Stimulated activated CD4-positive, alpha-beta T cell treated with anti-CD3 and anti-CD28 coated beads, Interleukin-4, amount 100 ng/mL, for 24 hours (primary cell): ENCODE measurements at regions not wholly inside any gene's neighbourhood (a gene's known extent, or its start where the extent isn't known, plus 50 kb on each side); places are given as distances from the start of the nearest gene placed in this dataset.

ENCODE experiments used
- DNase-seq: peaks from one replicate; pipeline ENCODE4 v3.0.0-alpha.2; 2020

DNA sequence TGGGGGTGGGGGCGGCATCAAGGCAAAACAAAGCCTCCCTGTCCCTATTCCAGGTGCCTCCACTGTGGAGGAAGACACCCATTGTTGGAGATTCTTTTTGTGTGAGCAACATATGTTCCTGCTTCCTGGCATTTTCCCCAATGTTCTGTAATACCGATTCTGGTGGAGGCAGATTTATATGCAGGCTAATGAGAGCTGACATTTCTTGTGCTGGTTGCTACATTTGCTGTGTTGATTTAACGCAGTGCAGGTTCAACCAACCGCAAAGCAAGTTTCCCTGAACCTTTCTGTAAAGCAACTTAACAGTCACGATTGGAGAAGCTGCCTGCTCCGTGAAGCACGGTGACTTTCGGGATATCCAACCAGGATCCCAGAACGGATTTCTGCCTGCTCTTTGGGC lies 260.5 kb downstream of the CBLN1 start:
- DNase-seq, result no peak

DNA sequence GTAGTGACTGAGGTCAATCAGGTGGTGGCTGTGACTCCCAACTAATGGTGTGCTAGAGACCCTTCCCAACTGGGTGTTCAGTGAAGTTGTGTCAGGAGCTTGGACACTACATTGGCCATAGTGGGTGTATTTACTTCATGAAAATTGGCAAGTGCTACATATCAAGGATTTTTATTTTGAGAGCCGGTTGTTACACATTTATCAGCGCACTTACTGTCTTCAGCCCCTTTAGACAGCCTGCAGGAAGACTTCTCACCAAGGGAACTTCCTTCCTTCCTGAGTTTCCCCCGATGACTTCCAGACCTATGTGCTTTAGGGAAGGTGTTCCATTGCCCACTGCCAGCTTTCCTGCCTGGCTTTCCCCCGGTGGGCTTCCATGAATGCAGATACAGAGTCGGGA lies 261.2 kb downstream of the CBLN1 start:
- DNase-seq, result no peak

DNA sequence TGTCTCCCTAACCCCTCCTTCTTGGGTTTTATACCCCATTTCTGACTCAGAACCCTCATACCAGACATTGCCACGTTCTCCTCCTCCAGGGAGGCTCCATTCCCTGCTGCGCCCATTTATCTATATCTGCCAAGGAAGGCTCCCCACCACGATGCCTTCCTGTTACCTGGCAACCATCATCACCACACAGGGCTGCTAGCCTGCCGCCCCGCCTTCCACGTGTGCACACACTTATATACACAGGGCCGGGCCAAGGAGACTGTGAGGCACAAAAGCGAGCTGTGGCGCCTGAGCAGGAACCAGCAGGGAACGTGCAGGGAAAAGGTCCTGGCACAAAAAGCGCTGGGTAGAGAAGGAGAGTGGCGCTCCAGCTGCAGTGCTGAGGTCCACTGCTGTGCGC lies 261.8 kb downstream of the CBLN1 start:
- no peak for DNase-seq

DNA sequence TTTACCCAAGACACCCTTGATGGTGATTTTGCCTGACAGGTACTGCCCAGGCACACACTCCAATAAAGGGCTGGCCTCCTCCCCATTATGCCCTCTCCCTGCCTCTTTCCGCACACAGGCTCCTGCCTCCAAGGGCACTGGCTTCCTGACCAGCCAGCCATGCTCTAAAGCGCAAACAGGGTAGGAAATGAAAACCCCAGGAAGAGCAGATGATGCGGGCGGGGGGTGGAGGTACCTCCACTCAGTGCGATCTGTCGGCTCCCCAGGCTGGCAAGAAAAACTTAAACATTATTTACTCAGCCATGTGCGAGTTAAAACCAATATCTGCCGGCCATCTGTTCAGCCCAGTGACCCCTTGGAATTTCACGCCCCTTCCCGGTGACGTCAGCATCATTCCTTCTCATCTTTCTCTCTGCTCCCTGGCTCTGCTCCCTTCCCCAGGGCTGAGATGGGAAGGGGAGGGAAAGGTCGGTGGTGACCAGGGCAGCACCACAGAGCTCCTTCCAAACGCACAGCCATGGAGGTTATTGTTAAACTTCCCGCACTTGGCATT lies 262.5 kb downstream of the CBLN1 start:
- DNase-seq, result no peak

DNA sequence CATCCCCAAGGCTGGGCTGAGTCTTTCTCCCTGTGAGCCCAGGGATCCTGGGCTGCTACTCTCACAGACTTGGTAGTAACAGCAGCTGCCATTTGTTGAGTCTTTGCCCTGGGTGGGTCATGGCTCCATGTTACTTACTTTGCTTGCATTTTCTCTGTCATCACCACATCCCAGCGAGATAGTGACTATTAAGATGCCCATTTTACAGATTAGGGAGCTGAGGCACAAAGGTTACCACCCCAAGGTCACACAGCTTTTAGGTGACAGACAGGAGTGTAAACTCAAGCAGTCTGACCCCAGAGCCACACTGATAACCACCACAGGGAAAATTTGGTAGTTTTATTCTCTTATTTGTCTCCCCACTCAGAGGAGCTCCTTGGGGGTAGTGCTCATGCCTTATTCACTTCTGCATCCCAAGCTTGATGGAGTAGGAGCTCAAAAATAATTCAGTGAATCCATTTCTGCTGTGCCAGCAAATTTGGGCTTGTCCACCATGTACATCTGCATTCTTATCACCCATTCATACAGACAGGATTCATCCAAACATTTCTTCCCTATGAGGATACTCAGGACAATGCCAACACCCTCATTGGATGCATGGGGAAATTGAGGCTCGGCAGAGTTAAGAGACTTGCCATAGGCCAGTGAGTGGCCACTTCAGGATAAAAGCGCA lies 263.2 kb downstream of the CBLN1 start:
- DNase-seq, result no peak

DNA sequence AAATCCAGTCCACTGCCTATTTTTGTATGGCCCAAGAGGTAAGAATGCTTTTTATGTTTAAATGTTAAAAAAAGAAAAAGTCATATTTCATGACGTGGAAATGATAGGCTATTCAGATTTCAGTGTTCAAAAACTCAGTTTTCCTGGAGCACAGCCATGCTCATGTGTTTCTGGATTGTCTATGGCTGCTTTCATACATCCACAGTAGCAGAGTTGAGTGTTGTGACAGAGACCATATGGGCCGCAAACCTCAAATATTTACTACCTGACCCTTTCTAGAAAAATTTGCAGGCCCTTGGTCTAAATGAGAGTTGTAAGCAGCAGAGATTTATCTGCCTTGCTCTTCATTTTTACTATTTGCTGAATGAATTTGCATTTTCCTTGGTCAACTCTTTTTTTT lies 264.1 kb downstream of the CBLN1 start:
- no peak for DNase-seq

DNA sequence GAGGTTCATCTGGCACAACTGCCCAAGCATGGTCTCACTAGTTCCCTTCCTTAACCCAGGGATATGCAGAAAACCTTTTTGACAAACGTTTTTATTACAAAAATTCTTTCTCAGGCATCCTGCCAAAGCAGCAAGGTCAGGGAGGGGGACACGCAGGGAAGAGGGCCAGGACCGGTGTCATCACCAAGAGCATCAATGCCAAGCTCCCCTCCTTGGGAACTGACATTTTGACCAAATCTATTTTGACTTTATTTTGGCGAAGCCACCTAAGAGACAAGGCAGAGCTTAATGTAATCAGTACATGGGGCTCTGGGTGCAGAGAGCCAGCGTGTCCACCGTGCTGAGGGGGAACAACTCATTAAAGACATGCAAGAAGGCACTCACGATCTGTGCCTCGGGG lies 265.2 kb downstream of the CBLN1 start:
- no peak for DNase-seq

DNA sequence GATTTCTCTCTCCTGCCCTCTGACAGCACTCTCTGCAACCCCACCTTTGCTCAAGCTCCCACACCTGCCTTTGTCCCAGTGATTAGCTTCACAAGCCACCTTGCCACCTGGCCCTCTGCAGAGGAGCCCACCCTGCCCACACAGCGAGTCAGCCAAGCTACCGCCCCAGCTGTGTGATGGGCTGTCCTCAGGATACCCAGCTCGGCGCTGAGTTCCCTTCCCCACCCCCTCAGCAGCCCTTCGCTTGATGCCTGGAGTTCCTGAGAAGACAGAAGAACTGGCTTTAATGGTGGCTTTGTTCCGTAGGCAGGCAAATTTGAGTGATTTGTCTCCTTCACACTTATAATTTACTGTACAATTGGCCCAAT lies 266.4 kb downstream of the CBLN1 start:
- DNase-seq, result no peak

DNA sequence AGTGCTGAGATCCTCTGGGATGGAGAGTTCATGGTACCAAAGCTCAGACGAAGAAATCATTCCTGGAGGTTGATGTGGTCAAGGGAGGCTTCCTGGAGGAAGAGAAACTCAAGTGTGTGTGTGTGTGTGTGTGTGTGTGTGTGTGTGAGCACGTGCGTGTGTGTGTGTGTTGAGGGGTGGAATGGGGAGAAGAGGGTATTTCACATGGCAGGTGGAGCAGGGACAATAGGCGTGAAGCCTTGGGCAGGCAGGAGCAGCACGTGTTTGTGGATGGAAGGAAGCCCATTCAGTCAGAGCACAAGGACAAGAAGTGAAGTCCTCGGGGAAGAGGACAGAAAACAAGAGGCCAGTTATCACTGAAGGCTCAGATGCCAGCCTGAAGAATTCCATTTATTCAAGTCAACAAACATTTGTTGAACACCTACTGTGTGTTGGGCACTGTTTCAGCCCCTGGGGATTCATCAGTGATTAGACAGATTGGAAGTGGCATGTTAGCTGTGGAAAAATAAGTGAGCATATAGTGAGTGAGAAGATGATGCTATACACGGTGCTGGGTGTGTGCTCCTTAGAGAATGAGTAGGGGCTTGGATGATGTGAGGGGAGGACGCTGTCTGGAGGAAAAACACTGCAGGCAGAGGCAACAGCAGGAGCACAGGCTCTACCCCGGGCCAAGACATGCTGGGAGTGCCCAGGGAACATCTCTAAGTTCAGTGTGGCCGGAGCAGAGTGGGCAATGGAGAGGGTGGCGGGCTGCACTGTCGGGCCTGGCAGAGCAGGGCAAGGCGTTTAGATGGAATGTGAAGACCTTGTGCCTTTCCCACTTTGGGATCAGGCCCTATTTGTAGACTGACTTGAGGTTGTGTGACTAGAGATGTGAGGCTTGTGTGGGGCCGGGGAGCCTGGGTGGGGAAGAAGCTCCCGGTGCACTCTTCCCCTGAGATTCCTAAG lies 267.1 kb downstream of the CBLN1 start:
- no peak for DNase-seq

DNA sequence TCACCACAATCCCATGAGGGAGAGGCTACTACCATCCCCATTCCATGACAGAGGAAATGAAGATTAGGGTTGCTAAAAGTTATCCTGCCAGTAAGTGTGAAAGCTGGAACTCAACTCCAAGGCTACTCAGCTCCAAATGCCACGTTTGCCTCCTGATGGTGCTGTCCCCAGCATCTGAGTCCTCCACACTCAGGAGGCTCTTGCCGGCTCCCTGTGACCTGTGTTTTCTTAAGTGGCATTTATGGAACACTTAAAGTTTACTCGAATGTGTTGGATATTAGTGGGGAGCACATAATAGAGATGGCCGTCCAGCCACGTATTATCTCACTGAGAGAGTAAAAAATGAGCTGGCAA lies 267.9 kb downstream of the CBLN1 start:
- no peak for DNase-seq

DNA sequence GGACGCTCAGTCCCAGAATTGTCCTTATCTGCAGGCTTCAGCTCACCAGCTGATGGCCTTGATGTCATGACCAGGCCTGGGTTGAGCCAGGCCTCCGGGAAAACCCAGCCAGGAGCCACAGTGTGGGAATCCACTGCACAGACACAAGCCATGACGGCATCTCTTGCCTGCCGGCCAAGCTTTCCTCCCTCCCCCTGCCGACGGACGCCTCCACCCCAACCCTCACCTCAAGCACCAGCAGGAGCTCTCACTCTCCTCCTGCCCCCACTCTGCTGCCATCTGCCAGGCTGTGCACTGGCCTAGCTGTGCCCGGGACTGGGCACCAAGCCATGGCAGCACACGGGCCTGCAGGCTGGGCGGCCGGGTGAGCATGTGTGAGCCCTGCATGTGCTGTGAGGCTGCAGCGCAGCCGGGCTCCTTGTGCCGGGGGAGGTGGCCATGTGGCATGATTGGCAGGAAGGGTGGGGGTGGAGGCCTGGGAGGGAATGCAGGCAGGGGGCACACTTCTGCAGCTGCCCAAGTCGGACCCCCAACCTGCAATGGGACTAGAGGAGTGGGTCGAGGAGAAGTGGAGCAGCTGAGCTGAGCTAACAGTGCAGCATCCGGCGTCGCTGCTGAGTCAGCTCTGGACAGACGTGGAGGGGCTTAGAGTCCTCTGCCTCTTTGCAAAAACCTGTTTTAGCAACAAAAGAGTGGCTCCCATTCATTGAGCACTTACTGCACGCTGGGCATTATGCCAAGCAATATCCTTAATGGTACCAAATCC lies 268.5 kb downstream of the CBLN1 start:
- DNase-seq, result no peak

DNA sequence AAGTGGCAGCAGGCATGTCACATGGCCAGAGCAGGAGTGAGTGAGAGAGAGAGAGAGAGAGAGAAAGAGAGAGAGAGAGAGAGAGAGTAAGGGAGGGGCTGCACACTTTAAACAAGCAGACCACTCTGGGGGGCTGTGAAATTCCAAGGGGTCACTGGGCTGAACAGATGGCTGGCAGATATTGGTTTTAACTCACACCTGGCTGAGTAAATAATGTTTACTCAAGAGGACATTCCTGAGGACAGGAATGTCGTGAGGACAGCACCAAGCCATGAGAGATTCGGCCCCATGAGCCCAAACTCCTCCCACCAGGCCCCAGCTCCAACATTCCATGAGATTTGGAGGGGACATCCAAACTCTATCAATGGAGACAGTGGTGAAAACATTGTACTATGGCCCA lies 269.7 kb downstream of the CBLN1 start:
- no peak for DNase-seq

DNA sequence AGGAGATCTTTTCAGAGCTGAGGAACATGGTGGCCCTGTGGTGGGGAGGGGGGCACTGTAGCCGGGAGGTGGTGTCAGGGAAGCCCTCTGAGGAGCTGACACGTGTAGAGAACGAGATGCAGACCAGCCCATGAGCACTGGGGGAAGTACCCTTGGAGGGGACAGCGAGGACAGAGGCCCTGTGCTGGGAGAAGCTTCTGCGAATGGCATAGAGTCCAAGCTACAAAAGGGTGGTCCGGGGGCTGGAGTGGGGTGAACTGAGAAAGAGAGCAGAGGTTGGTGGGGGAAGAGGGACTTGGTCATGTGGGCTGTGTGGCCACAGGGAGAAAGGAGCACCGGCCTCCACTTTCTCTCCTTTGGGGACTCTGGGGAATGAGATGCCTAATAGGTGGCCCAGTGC lies 270.8 kb downstream of the CBLN1 start:
- no peak for DNase-seq

DNA sequence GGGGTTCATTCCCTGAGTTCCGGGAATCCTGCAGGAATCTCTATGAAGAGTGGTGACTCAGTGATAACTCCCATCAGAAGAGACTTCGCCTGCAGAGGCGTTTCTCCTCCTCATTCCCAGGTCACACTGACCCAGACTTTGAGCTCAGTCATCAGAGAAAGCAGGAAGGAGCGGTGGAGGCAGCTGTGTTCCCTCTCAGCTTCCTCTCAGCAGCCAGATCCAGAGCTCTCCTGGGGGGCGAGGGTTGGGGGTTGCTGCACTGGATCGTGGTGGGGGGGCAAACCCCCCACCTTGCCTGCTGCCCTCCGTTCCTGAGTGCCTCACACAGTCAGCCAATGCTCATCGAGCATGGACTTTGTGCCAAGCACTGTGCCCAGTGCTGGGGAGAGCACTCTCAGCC lies 271.2 kb downstream of the CBLN1 start:
- DNase-seq, result no peak

DNA sequence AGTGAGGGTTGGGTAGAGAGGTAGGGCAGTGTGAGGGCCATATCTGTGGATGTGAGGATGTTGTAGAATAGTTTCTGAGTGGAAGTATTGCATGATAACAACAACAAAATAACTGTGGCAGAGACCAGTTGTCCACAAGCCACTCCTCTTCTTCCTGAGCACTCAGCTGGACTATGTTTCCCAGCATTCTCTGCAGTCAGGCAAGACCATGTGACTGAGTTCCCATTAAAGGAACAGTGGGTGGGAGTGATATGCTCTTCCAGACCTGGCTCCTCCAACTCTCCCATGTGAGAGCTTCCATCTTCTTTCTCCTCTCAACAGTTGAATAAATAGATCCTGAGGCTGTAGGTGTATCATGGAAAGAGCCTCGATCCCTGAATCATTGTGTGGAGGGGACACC lies 272.4 kb downstream of the CBLN1 start:
- no peak for DNase-seq

DNA sequence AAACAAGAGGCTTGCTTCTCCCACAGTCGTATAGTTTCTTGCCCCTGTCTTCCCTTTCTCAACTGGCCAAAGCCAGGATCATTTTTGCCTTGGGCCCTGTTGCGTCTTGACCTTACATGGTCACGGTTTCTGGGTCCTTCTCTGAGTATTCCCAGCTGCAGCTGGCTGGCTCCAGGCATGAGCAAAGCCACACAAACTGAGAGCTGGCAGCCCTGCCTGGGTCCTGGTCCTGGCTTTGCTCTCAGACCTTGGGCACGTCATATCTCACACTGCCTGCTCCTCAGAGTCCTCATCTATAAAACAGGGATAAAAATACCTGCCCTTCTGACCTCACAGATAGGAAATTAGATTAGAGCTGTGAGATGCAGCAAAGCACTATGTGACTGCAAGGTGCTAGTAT lies 277.6 kb downstream of the CBLN1 start:
- DNase-seq, result no peak

DNA sequence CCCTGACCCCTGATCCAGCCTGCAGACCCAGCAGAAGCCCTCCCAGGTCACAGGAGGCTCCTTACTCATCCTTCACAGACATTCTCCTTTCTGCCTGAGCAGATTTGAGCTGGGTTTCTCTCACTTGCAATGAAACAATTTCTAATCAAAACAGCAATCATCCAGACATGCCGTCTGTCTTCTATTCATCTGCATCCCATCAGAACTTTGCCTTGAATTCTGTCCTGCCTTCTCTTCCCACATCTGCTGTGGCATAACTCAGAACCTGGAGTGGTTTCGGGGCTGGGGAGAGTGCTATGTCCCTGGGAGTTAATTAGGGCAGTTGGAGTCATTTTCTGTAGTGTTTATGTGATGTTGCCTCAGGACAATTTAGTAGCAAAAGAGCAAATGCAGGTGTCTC lies 278.6 kb downstream of the CBLN1 start:
- no peak for DNase-seq

DNA sequence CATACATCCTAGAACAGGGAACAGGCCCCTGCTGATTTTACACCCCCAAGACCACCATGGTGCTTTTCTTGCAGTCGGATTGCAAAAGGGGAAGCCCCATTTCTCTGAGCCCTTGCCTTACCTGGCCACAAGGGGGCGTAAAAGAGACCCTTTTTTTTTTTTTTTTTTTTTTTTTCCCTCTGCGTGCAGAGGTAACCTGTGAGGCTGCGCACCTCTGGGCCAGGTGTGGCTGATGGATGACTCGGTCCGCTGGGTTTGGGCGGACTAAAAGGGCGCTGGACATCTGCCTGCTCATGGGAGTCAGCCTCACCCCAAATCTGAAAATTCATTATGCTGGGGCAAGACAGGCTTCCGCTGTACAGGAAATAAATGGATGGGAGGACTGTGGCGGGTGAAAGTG lies 281.0 kb downstream of the CBLN1 start:
- no peak for DNase-seq

DNA sequence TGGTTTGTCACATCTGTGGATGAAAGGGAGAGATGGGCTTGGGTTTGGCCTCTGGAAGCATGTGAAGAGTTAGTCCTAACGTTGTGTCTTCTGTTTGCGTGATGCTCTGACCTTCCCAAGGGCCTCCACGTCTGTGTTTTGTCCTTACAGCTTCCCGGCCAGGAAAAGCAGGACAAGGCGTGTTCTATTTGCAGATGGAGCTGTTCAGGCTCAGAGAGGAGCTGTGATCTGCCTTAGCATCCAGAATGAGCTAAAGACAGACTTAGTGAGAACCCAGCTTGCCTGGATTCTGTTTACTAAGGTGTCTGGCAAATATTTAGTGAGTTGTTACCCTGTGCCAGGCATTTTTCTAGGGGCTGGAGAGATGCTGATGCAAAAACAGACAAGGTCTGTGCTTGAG lies 282.1 kb downstream of the CBLN1 start:
- DNase-seq, result no peak

DNA sequence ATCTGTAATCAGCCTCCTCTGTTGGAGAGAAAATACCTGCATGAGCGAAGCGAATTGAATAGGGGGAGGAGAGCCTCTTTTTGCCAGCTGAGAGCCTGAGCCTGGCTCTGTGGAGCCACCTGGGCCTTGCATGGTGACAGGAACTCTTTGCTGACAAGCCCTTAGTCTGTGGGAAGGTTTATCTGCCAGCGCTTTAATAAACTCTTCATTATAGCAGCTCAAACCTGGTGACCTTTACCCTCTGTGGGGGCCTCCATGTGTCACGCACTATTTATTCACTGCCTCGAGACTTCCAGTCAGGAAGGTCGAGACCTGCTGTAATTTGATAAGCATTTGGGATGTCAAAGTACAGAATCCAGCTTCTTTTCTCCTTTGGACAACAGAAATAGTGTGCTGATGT lies 282.6 kb downstream of the CBLN1 start:
- no peak for DNase-seq

DNA sequence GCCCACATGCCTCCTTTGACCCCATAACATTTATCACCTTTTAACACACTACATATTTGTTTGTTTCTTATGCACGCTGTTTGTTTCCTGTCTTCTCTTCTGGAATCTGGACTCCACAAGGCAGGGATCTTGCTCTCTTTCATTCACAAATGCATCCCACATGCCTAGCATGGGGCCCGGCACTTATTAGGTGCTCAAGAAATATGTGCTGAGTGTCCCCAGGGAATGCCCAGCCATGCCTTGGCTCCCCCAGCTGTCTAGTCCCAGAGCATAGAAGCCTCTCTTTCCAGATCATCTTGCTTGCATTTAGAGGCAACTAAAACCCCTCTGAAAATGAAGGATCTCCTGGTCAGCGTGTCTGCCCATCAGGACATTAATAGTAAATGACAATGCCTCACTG lies 283.7 kb downstream of the CBLN1 start:
- no peak for DNase-seq

DNA sequence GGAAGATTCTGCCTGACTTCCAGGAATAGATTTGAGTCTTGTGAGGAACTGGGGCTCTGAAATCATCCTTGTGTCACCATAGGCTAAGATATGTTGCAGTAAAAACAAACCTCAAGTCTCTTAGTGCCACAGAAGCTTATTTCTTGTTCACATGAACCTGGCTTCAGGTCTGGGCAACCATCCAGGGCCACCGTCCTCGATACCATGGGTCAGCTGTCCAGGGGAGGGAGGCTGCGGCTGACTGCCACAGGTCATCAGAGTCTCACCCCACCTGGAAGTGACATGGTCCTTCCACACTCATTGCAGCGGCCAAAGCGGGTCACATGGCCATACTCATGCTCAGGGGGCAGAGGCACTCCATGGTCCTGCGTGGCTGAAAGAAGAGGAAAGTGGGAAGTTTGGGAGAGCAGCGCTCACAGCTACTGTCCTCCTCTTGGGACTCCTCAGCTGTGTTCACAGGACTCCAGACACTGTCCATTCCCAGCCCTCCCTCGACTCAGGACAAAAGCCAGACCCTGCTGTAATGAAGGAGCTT lies 284.5 kb downstream of the CBLN1 start:
- DNase-seq, result no peak

DNA sequence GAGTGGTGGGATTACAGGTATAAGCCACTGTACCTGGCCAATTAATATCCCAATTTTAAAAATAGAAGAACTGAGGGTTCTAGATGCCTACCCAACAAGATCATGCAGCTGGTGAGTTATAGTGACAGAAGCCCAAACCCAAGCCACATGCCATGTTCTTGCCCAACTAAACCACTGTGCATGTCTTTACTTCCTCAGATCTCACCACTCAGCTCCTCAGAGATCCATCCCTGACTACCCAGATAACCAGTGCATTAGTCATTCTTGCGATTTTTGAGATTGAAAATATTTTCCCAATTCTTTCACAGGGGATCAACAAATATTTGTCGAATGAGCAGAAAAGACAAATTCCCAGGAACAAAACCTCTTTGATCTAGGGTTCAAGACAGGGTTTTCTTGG lies 303.1 kb downstream of the CBLN1 start:
- DNase-seq, result no peak
